Calu3 (cell line): ENCODE measurements at regions not wholly inside any gene's neighbourhood (a gene's known extent, or its start where the extent isn't known, plus 50 kb on each side); places are given as distances from the start of the nearest gene placed in this dataset.

Source experiments
- BruUV-seq: library from RNA; stranded (reverse); fragments of 400-500 nt; replicated peaks from 2 replicates; lab custom pipeline; 2021; lab: Mats Ljungman, UMichigan
- CTCF ChIA-PET: fragments of 300-600 bp; sonication (Branson Sonifier 250); formaldehyde crosslinking; loops from one replicate; lab custom pipeline; 2022; ENCODE audit warnings: antibody characterized with exemption; lab: Charles Lee
- DNase-seq: peaks from one replicate; pipeline ENCODE4 v3.0.0; 2022
- H3K27ac Mint-ChIP-seq: one replicate; pipeline ENCODE4 v1.8.0; 2022; ENCODE audit warnings: mixed read lengths; ENCODE audit not compliant: unreplicated experiment
- H3K27me3 Mint-ChIP-seq: one replicate; pipeline ENCODE4 v1.8.0; 2022; ENCODE audit warnings: mixed read lengths; ENCODE audit not compliant: unreplicated experiment
- H3K36me3 Mint-ChIP-seq: one replicate; pipeline ENCODE4 v1.8.0; 2022; ENCODE audit warnings: mild to moderate bottlenecking, moderate library complexity, mixed read lengths; ENCODE audit not compliant: insufficient read depth, unreplicated experiment
- H3K4me1 Mint-ChIP-seq: one replicate; pipeline ENCODE4 v1.8.0; 2022; ENCODE audit warnings: mild to moderate bottlenecking, low read depth, mixed read lengths; ENCODE audit not compliant: unreplicated experiment
- H3K4me3 Mint-ChIP-seq: one replicate; pipeline ENCODE4 v1.8.0; 2022; ENCODE audit warnings: mild to moderate bottlenecking, low read depth, moderate library complexity, mixed read lengths; ENCODE audit not compliant: unreplicated experiment
- H3K9me3 Mint-ChIP-seq: one replicate; pipeline ENCODE4 v1.8.0; 2022; ENCODE audit warnings: low read depth, mixed read lengths; ENCODE audit not compliant: unreplicated experiment
- CTCF ChIP-seq: fragments of 200-600 bp; IDR thresholded peaks from one replicate; pipeline ENCODE4 v1.8.0; 2022; ENCODE audit warnings: antibody characterized with exemption; ENCODE audit not compliant: unreplicated experiment
- intact Hi-C: fragments of 100-400 bp; cut with micrococcal nuclease; formaldehyde crosslinking; loops from one replicate; pipeline ENCODE4 v1.10.0; 2022; ENCODE audit not compliant: unreplicated experiment

- Mint-ChIP-seq H3K27ac (no peak overlapping the region), H3K27me3 (no peaks in the 10 kb centered on the region), H3K4me1 (no peaks in the 10 kb centered on the region), H3K9me3 (no peaks in the 10 kb centered on the region), H3K36me3 (no peaks in the 10 kb centered on the region), H3K4me3 (no peak overlapping the region)
- CTCF ChIA-PET, result no interaction called here
- no peak for TF ChIP-seq CTCF
- BruUV-seq, result no TSS peak
- intact Hi-C loops, result no loop called here
- no peak for DNase-seq
Measured at GRCh38 chr2:206858687-206859329, 80.5 kb upstream of the CPO start.

- no peak for TF ChIP-seq CTCF
- no TSS peak for BruUV-seq
- no peaks in the 10 kb centered on the region for H3K4me1 Mint-ChIP-seq
- CTCF ChIA-PET, result no interaction called here
- no peak overlapping the region for H3K4me3 Mint-ChIP-seq
- no peaks in the 10 kb centered on the region for H3K36me3 Mint-ChIP-seq
- no peak for DNase-seq
- intact Hi-C loops, result no loop called here
- H3K9me3 Mint-ChIP-seq, result no peaks in the 10 kb centered on the region
- H3K27ac Mint-ChIP-seq, result no peak overlapping the region
- H3K27me3 Mint-ChIP-seq, result no peaks in the 10 kb centered on the region
Measured at GRCh38 chr2:206859330-206859739, 80.0 kb upstream of the CPO start.

DNA sequence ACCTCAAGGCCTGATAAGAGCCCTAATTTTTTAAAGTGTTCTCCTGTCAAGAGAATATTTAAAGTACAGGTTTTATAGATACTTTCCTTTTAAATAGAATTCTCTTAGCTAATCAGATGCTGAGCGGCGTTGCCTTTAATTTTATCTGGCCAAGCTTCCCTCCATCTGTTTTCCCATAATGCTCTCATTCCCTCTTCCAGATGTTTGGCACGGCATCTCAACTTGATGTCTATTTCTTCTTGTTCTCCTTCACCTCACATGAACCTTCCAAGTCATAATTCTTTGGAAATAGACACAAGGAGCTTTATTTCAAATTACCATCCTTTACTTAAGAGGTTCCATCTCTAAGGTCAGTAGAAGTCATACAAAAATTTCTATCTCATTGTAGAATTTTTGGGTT, 76.1 kb upstream of the CPO start:
- no peaks in the 10 kb centered on the region for H3K27me3 Mint-ChIP-seq
- no peak for TF ChIP-seq CTCF
- H3K36me3 Mint-ChIP-seq, result no peaks in the 10 kb centered on the region
- no peak overlapping the region for H3K27ac Mint-ChIP-seq
- no peaks in the 10 kb centered on the region for H3K9me3 Mint-ChIP-seq
- H3K4me1 Mint-ChIP-seq, result no peaks in the 10 kb centered on the region
- intact Hi-C loops, result no loop called here
- no peak overlapping the region for H3K4me3 Mint-ChIP-seq
- no TSS peak for BruUV-seq
- CTCF ChIA-PET, result no interaction called here
- DNase-seq, result no peak

GRCh38 chr2:206863716-206864115, 75.6 kb upstream of the CPO start:
- no peaks in the 10 kb centered on the region for H3K9me3 Mint-ChIP-seq

More at GRCh38 chr2:206863716-206864115, 75.6 kb upstream of the CPO start:
- no peaks in the 10 kb centered on the region for H3K36me3 Mint-ChIP-seq
- BruUV-seq, result no TSS peak
- no peak overlapping the region for H3K4me3 Mint-ChIP-seq
- no peak for TF ChIP-seq CTCF
- H3K27me3 Mint-ChIP-seq, result no peaks in the 10 kb centered on the region
- H3K27ac Mint-ChIP-seq, result no peak overlapping the region
- intact Hi-C loops, result no loop called here
- CTCF ChIA-PET, result no interaction called here
- DNase-seq, result no peak
- no peaks in the 10 kb centered on the region for H3K4me1 Mint-ChIP-seq
